Naive thymus-derived CD4-positive, alpha-beta T cell (primary cell): ENCODE measurements at regions not wholly inside any gene's neighbourhood (a gene's known extent, or its start where the extent isn't known, plus 50 kb on each side); places are given as distances from the start of the nearest gene placed in this dataset.

Source experiments
- ATAC-seq: fragments of 150-1000 bp; cut with Tn5 transposase; 2 replicates; pipeline ENCODE4 v1.10.0; 2021; ENCODE audit warnings: mild to moderate bottlenecking, moderate library complexity
- CTCF ChIA-PET: fragments of 350-600 bp; sonication (Branson Sonifier 250); formaldehyde crosslinking; loops from one replicate; lab custom pipeline; 2021; ENCODE audit warnings: antibody characterized with exemption; lab: Charles Lee
- POLR2A ChIA-PET: fragments of 350-600 bp; sonication (Branson Sonifier 250); formaldehyde crosslinking; loops from one replicate; lab custom pipeline; 2021; ENCODE audit warnings: antibody characterized with exemption, inconsistent platforms; lab: Charles Lee
- DNase-seq, 9 donors: peaks; one replicate each; pipeline versions ENCODE4 v3.0.0 to v3.0.0-alpha.2; 2020 to 2022; ENCODE audit warnings: mixed read lengths in 1 of 9
- H3K27ac ChIP-seq: one replicate; pipeline ENCODE4 v1.7.0; 2013; ENCODE audit warnings: mild to moderate bottlenecking, low read depth, low read length, moderate library complexity
- H3K27me3 ChIP-seq, 2 donors: one replicate each; pipeline ENCODE4 v1.7.0; 2013; ENCODE audit warnings: low read length in 2 of 2, mild to moderate bottlenecking in 2 of 2, moderate library complexity in 2 of 2; ENCODE audit not compliant: control insufficient read depth in 2 of 2, insufficient read depth in 2 of 2
- H3K36me3 ChIP-seq, 3 experiments: 1 replicate in 2 of 3; 2 replicates in 1 of 3; pipeline ENCODE4 v1.7.0; 2013; ENCODE audit warnings: low read length in 3 of 3, mild to moderate bottlenecking in 3 of 3, moderate library complexity in 1 of 3; ENCODE audit not compliant: insufficient read depth in 3 of 3, control insufficient read depth in 2 of 3
- H3K4me1 ChIP-seq, 2 donors: one replicate each; pipeline ENCODE4 v1.7.0; 2013; ENCODE audit warnings: low read length in 2 of 2, mild to moderate bottlenecking in 2 of 2, moderate library complexity in 1 of 2; ENCODE audit not compliant: control insufficient read depth in 2 of 2, insufficient read depth in 2 of 2
- H3K4me3 ChIP-seq: 2 replicates; pipeline ENCODE4 v1.7.0; 2013; ENCODE audit warnings: mild to moderate bottlenecking, low read length
- H3K9me3 ChIP-seq, 3 experiments: 1 replicate in 2 of 3; 2 replicates in 1 of 3; pipeline ENCODE4 v1.7.0; 2013; ENCODE audit warnings: low read length in 3 of 3; ENCODE audit not compliant: control insufficient read depth in 2 of 3
- H3K27ac Mint-ChIP-seq, 9 donors: one replicate each; pipeline ENCODE4 v1.8.0; 2020 to 2022; ENCODE audit warnings: mixed read lengths in 9 of 9, mild to moderate bottlenecking in 8 of 9, moderate library complexity in 5 of 9, inconsistent platforms in 2 of 9
- H3K27me3 Mint-ChIP-seq, 5 donors: one replicate each; pipeline ENCODE4 v1.8.0; 2021 to 2022; ENCODE audit warnings: mixed read lengths in 5 of 5, mild to moderate bottlenecking in 1 of 5
- H3K36me3 Mint-ChIP-seq, 5 donors: one replicate each; pipeline ENCODE4 v1.8.0; 2020 to 2022; ENCODE audit warnings: mixed read lengths in 5 of 5, mild to moderate bottlenecking in 3 of 5, inconsistent platforms in 1 of 5
- H3K4me1 Mint-ChIP-seq, 7 donors: one replicate each; pipeline ENCODE4 v1.8.0; 2020 to 2022; ENCODE audit warnings: mixed read lengths in 7 of 7, mild to moderate bottlenecking in 3 of 7, inconsistent platforms in 1 of 7
- H3K4me3 Mint-ChIP-seq, 10 donors: one replicate each; pipeline ENCODE4 v1.8.0; 2020 to 2022; ENCODE audit warnings: mild to moderate bottlenecking in 10 of 10, mixed read lengths in 10 of 10, moderate library complexity in 6 of 10, inconsistent platforms in 2 of 10
- H3K9me3 Mint-ChIP-seq, 11 donors: one replicate each; pipeline ENCODE4 v1.8.0; 2020 to 2022; ENCODE audit warnings: mixed read lengths in 11 of 11, mild to moderate bottlenecking in 4 of 11, inconsistent platforms in 1 of 11, moderate library complexity in 1 of 11
- intact Hi-C, 2 donors: fragments of 100-400 bp; cut with micrococcal nuclease; formaldehyde crosslinking; loops; one replicate each; pipeline ENCODE4 v1.15.1; 2023

- DNase-seq, result no peak
- peaks cover 27 to 36% (median 35%) of the 10 kb centered on the region in 5 donors for H3K27me3 Mint-ChIP-seq
- H3K9me3 Mint-ChIP-seq, result peaks cover 0 to 5% (median 0%) of the 10 kb centered on the region in 11 donors
- H3K4me3 Mint-ChIP-seq, result no peak overlapping the region
- Histone ChIP-seq H3K9me3 (no peaks in the 10 kb centered on the region), H3K4me1 (no peaks in the 10 kb centered on the region), H3K36me3 (no peaks in the 10 kb centered on the region), H3K27me3 (no peaks in the 10 kb centered on the region), H3K27ac (no peak overlapping the region), H3K4me3 (no peak overlapping the region)
- H3K4me1 Mint-ChIP-seq, result peaks cover 0 to 6% (median 0%) of the 10 kb centered on the region in 7 donors
- no peaks in the 10 kb centered on the region for H3K36me3 Mint-ChIP-seq
- POLR2A ChIA-PET, result no interaction called here
- intact Hi-C loops, result no loop called here
- no peak for ATAC-seq
- CTCF ChIA-PET, result no interaction called here
- H3K27ac Mint-ChIP-seq, result no peak overlapping the region
Measured at GRCh38 chr3:124486324-124486723, 243.9 kb upstream of the UMPS start.

GRCh38 chr3:124489506-124489905 is 240.7 kb upstream of the UMPS start:
- Histone ChIP-seq H3K36me3 (no peaks in the 10 kb centered on the region), H3K4me1 (no peaks in the 10 kb centered on the region), H3K4me3 (no peak overlapping the region), H3K9me3 (no peaks in the 10 kb centered on the region), H3K27me3 (no peaks in the 10 kb centered on the region), H3K27ac (no peak overlapping the region)
- Mint-ChIP-seq H3K4me1 (peaks cover 0 to 11% (median 0%) of the 10 kb centered on the region in 7 donors), H3K27ac (no peak overlapping the region), H3K27me3 (peaks cover 17 to 31% (median 23%) of the 10 kb centered on the region in 5 donors), H3K9me3 (peaks cover 0 to 4% (median 0%) of the 10 kb centered on the region in 11 donors), H3K4me3 (no peak overlapping the region), H3K36me3 (no peaks in the 10 kb centered on the region)
- ATAC-seq, result no peak
- intact Hi-C loops, result no loop called here
- ChIA-PET POLR2A (no interaction called here), CTCF (no interaction called here)
- no peak for DNase-seq

GRCh38 chr3:124491098-124491497 is 239.2 kb upstream of the UMPS start:
- no peak overlapping the region for H3K27ac ChIP-seq
- H3K36me3 Mint-ChIP-seq, result no peaks in the 10 kb centered on the region
- peak overlapping the region in 1 of 10 donors; percentile 48 for H3K4me3 Mint-ChIP-seq
- no peaks in the 10 kb centered on the region for H3K9me3 ChIP-seq
- H3K4me1 Mint-ChIP-seq, result peaks cover 0 to 11% (median 0%) of the 10 kb centered on the region in 7 donors
- no peaks in the 10 kb centered on the region for H3K36me3 ChIP-seq
- no peaks in the 10 kb centered on the region for H3K27me3 ChIP-seq
- peaks cover 0 to 4% (median 0%) of the 10 kb centered on the region in 11 donors for H3K9me3 Mint-ChIP-seq
- no peak overlapping the region for H3K4me3 ChIP-seq
- ChIA-PET POLR2A (interaction anchor here (0.5 kb wide), 1 partner anchor 24 kb away, joined by 3 read pairs; no protein-coding TSS in a partner anchor), CTCF (no interaction called here)
- ATAC-seq, result no peak
- peak overlapping the region in 1 of 9 donors; percentile 45 for H3K27ac Mint-ChIP-seq
- peaks cover 6 to 25% (median 18%) of the 10 kb centered on the region in 5 donors for H3K27me3 Mint-ChIP-seq
- no peaks in the 10 kb centered on the region for H3K4me1 ChIP-seq
- DNase-seq, result no peak
- intact Hi-C loops, result no loop called here

- H3K27ac Mint-ChIP-seq, result no peak overlapping the region
Measured at GRCh38 chr3:124491875-124492274, 238.4 kb upstream of the UMPS start.

GRCh38 chr3:124492824-124493223 is 237.4 kb upstream of the UMPS start:
- CTCF ChIA-PET, result no interaction called here
- Mint-ChIP-seq H3K4me3 (no peak overlapping the region), H3K27ac (no peak overlapping the region), H3K4me1 (peaks cover 0 to 11% (median 0%) of the 10 kb centered on the region in 7 donors), H3K36me3 (no peaks in the 10 kb centered on the region), H3K27me3 (peaks cover 9 to 25% (median 13%) of the 10 kb centered on the region in 5 donors), H3K9me3 (peaks cover 0 to 4% (median 0%) of the 10 kb centered on the region in 11 donors)
- DNase-seq, result no peak
- Histone ChIP-seq H3K4me1 (no peaks in the 10 kb centered on the region), H3K27ac (no peak overlapping the region), H3K27me3 (no peaks in the 10 kb centered on the region), H3K4me3 (no peak overlapping the region), H3K36me3 (no peaks in the 10 kb centered on the region), H3K9me3 (no peaks in the 10 kb centered on the region)
- ATAC-seq, result no peak
- intact Hi-C loops, result loop anchor here in 1 of 2 donors (2.0 kb wide), 1 partner anchor 58 kb away; no protein-coding TSS in a partner anchor
- POLR2A ChIA-PET, result no interaction called here

More at GRCh38 chr3:124491875-124492274, 238.4 kb upstream of the UMPS start:
- Mint-ChIP-seq H3K4me1 (peaks cover 0 to 11% (median 0%) of the 10 kb centered on the region in 7 donors), H3K9me3 (peaks cover 0 to 4% (median 0%) of the 10 kb centered on the region in 11 donors), H3K27me3 (peaks cover 6 to 25% (median 17%) of the 10 kb centered on the region in 5 donors), H3K4me3 (no peak overlapping the region), H3K36me3 (no peaks in the 10 kb centered on the region)
- Histone ChIP-seq H3K27ac (no peak overlapping the region), H3K4me3 (no peak overlapping the region), H3K27me3 (no peaks in the 10 kb centered on the region), H3K9me3 (no peaks in the 10 kb centered on the region), H3K4me1 (no peaks in the 10 kb centered on the region), H3K36me3 (no peaks in the 10 kb centered on the region)
- DNase-seq, result no peak
- CTCF ChIA-PET, result no interaction called here
- no peak for ATAC-seq
- POLR2A ChIA-PET, result no interaction called here
- intact Hi-C loops, result loop anchor here in 1 of 2 donors (2.0 kb wide), 1 partner anchor 59 kb away; no protein-coding TSS in a partner anchor

- peaks cover 0 to 7% (median 0%) of the 10 kb centered on the region in 7 donors for H3K4me1 Mint-ChIP-seq
- peak overlapping the region in 1 of 9 donors; percentile 52 for H3K27ac Mint-ChIP-seq
- intact Hi-C loops, result no loop called here
- no peaks in the 10 kb centered on the region for H3K27me3 ChIP-seq
- H3K9me3 ChIP-seq, result no peaks in the 10 kb centered on the region
- H3K36me3 ChIP-seq, result no peaks in the 10 kb centered on the region
- ATAC-seq, result no peak
- CTCF ChIA-PET, result no interaction called here
- H3K9me3 Mint-ChIP-seq, result no peaks in the 10 kb centered on the region
- H3K4me3 Mint-ChIP-seq, result no peak overlapping the region
- no peak overlapping the region for H3K4me3 ChIP-seq
- POLR2A ChIA-PET, result no interaction called here
- H3K4me1 ChIP-seq, result no peaks in the 10 kb centered on the region
- no peaks in the 10 kb centered on the region for H3K36me3 Mint-ChIP-seq
- H3K27me3 Mint-ChIP-seq, result peaks cover 11 to 29% (median 23%) of the 10 kb centered on the region in 5 donors
- no peak for DNase-seq
- H3K27ac ChIP-seq, result no peak overlapping the region
Measured at GRCh38 chr3:124496061-124496460, 234.2 kb upstream of the UMPS start.

GRCh38 chr3:124497487-124497886 is 232.8 kb upstream of the UMPS start:
- peaks cover 17 to 36% (median 28%) of the 10 kb centered on the region in 5 donors for H3K27me3 Mint-ChIP-seq
- no peaks in the 10 kb centered on the region for H3K36me3 ChIP-seq
- no peak overlapping the region for H3K4me3 Mint-ChIP-seq
- DNase-seq (no peak), ATAC-seq (no peak)
- H3K9me3 ChIP-seq, result no peaks in the 10 kb centered on the region
- H3K4me3 ChIP-seq, result no peak overlapping the region
- ChIA-PET POLR2A (no interaction called here), CTCF (no interaction called here)
- H3K9me3 Mint-ChIP-seq, result peaks cover 0 to 3% (median 0%) of the 10 kb centered on the region in 11 donors
- intact Hi-C loops, result no loop called here
- H3K4me1 ChIP-seq, result no peaks in the 10 kb centered on the region
- H3K36me3 Mint-ChIP-seq, result no peaks in the 10 kb centered on the region
- no peak overlapping the region for H3K27ac ChIP-seq
- H3K4me1 Mint-ChIP-seq, result no peaks in the 10 kb centered on the region
- no peak overlapping the region for H3K27ac Mint-ChIP-seq
- H3K27me3 ChIP-seq, result no peaks in the 10 kb centered on the region
